Gastrocnemius medialis (tissue), 4 donors: ENCODE measurements at regions not wholly inside any gene's neighbourhood (a gene's known extent, or its start where the extent isn't known, plus 50 kb on each side); places are given as distances from the start of the nearest gene placed in this dataset.

Experiments used
- POLR2A ChIP-seq, 2 donors: fragments of 450-650 bp; IDR thresholded peaks; one replicate each; pipeline ENCODE4 v1.6.1; 2017; ENCODE audit warnings: antibody characterized with exemption in 2 of 2, mild to moderate bottlenecking in 2 of 2, moderate library complexity in 2 of 2
- TF ChIP-seq, protein P1 (sequence below), 5 experiments: fragments of 450-650 bp in 3 of 5; fragments of 200-600 bp in 2 of 5; sonication (generic) in 2 of 5; IDR thresholded peaks in 4 of 5; conservative IDR thresholded peaks in 1 of 5; 1 replicate in 4 of 5; 2 replicates in 1 of 5; pipeline ENCODE4 v1.5.1; 2016 to 2019; ENCODE audit warnings: antibody characterized with exemption in 5 of 5, mild to moderate bottlenecking in 3 of 5, moderate library complexity in 3 of 5

DNA sequence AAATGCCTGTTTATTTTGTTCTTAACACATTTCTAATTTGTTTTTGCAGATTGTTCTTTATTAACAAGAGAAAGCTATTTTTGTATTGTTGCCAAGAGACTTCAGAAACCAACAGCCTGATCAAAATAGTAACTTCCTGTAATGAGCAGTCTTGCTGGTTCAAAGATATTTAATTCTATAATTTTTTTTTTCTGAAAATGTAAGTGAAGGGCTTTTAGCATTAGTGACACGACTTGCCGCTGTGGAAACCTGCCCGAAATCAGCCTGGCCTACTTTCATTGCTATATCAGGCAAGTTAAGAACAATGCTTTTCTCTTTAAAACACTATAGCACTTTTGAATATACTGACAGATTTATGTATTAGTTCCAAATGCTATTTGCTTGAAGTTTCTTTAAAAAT is 374.3 kb downstream of the EFNB2 start:
- TF ChIP-seq, protein P1, sequence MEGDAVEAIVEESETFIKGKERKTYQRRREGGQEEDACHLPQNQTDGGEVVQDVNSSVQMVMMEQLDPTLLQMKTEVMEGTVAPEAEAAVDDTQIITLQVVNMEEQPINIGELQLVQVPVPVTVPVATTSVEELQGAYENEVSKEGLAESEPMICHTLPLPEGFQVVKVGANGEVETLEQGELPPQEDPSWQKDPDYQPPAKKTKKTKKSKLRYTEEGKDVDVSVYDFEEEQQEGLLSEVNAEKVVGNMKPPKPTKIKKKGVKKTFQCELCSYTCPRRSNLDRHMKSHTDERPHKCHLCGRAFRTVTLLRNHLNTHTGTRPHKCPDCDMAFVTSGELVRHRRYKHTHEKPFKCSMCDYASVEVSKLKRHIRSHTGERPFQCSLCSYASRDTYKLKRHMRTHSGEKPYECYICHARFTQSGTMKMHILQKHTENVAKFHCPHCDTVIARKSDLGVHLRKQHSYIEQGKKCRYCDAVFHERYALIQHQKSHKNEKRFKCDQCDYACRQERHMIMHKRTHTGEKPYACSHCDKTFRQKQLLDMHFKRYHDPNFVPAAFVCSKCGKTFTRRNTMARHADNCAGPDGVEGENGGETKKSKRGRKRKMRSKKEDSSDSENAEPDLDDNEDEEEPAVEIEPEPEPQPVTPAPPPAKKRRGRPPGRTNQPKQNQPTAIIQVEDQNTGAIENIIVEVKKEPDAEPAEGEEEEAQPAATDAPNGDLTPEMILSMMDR (IDR thresholded peaks at IDR 0.05 in 4 of 5, conservative IDR thresholded peaks at IDR 0.05 in 1 of 5), result no peak
- no peak for TF ChIP-seq POLR2A (IDR thresholded peaks at IDR 0.05)
